ELR (cell line): ENCODE measurements at regions not wholly inside any gene's neighbourhood (a gene's known extent, or its start where the extent isn't known, plus 50 kb on each side); places are given as distances from the start of the nearest gene placed in this dataset.

Experiments used
- DNase-seq: peaks from one replicate; pipeline ENCODE4 v3.0.0-alpha.2; 2015; ENCODE audit warnings: low read depth

DNA sequence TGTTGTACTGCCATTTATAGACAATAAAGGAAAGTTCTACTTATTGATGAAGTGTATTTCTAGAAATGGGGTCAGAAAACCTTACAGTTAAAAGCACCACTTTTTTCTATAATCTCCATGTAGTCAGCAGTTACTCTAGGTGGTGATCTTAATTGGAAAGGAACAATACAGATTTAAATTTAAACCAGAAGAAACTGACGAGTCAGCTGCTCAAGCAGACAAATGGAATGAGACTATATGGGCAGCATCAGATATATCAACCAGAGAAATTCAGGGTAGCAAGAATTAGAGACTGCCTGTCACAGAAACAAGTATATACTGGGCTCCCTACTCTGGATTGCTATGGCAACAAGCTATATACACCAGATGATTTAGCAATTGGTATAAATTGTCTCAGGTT, 99.6 kb upstream of the SCG2 start:
- no peak for DNase-seq

DNA sequence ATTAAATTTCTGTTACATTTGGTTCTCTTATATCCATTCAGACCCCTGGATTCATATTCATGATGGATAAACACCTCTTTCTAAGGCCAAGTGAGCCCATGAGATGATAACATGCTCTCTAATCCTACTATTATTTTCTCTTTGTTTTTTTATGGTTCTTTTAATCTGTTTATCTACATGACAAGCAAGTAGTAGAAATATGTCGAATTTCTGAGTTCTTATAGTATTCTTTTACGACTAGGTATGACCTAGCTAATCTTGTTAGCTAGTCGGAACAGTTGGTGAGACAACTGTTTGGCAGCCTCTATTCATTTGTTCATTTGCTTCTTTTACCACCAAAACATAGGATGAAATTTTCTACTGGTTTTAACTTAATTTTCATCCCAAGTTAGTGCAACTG, 98.1 kb upstream of the SCG2 start:
- no peak for DNase-seq

GRCh38 chr2:223697892-223698645, 95.9 kb upstream of the SCG2 start:
- DNase-seq, result peak; percentile 70

DNA sequence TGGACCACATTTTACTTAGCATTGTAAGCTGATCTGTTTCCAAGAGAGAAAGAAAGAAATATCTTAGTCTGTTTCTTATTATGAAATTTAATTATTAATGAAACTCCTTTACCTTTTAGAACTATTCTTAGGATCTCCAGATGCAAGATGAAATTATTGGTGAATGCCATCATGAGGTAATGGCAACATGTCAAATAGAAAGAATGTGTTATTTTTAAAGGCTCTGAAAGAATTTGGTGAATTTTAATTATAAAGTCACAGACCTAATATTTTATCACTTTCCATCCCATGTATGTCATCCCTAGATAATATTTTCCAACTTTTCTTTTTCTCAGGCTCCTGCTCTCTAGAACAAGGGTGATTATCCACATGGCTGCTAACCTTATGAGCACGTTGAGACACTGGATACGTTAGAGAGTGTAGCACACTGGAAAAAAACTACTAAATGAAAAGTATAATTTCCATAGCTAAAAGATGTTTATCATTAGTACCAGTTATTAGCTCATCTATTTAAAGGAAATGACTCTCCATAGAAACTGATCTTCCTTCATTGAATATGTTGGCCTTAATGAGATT, 95.2 kb upstream of the SCG2 start:
- no peak for DNase-seq

GRCh38 chr2:223696719-223697118, 94.6 kb upstream of the SCG2 start:
- peak; percentile 73 for DNase-seq

GRCh38 chr2:223692191-223692947, 90.2 kb upstream of the SCG2 start:
- peak; percentile 78 for DNase-seq

GRCh38 chr2:223688094-223688835, 86.1 kb upstream of the SCG2 start:
- no peak for DNase-seq

DNA sequence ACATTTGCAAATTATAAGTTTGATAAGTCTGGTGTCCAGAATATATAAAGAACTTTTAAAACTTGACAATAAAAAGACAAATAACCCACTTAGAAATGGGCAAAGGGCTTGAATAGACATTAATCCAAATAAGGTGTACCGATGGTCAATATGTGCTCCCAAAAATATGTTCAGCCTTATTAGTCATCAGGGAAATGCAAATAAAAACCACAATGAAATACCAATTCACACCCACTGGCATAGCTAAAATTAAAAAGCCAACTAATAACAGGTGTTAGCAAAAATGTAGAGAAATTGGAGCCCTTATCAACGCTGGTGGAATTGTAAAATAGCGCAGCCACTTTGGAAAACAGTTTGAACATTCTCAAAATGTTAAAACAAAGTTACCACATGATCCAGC, 79.0 kb upstream of the SCG2 start:
- DNase-seq, result no peak

DNA sequence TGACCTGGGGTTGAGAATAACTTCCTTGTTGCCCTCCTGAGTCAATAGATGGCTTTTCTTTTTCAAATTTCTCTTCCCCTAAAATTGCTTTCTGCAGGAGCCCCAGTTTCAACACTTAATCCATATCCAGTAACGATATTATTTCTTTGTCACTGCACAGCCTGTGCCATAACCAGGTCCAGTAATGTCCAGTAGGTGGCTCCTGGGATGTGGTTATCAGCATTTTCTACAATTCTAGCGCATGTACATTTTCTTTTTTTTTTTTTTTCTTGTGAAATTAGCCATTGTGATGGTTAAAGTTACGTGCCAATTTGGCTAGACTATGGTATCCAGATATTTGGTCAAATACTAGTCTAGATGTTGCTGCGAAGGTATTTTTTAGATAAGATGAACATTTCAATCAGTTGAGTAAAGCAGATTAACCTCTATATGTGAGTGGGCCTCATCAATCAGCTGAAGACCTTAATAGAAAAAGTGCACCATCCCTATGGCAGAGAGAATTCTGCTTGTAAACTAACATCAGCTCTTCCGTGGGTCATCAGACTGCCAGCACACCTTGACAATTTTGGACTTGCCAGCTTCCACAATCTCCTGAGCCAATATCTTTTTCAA, 72.9 kb upstream of the SCG2 start:
- DNase-seq, result peak; percentile 63

GRCh38 chr2:223669453-223670225, 67.5 kb upstream of the SCG2 start:
- peak; percentile 28 for DNase-seq

DNA sequence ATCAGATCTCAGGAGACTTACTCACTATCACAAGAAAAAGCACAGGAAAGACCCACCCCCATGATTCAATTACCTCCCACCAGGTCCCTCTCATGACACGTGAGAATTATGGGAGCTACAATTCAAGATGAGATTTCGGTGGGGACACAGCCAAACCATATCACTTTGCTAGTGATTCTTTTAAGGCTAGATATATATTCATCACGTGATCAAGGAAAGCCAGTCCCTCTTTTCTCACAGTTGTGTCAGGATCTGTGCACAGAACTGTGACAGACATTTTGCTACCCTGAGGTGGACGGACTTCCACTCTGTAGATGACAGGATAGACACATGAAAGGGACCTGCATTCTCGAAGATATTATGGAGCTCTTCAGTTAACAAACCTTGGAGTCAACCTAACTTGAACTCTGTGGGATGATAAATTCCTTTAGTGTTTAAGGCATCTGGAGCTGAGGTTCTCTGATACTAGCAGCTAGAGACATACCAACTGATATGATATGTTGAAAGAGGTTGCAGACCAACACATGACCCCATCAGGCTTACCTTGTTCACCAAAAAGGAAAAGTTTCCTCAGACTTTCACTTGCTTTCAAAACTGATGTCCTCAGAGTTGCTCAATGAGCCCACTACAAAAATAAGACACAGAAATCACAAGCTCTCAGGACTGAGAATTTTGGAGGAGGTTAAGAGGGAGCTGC, 66.3 kb upstream of the SCG2 start:
- peak; percentile 40 for DNase-seq

- no peak for DNase-seq
Observed at GRCh38 chr2:223654384-223654915, 52.3 kb upstream of the SCG2 start.

GRCh38 chr2:223652902-223653301, 50.7 kb upstream of the SCG2 start:
- no peak for DNase-seq

GRCh38 chr2:223652122-223652521, 50.0 kb upstream of the SCG2 start:
- no peak for DNase-seq
